ENCODE measurements at regions not wholly inside any gene's neighbourhood (a gene's known extent, or its start where the extent isn't known, plus 50 kb on each side); places are given as distances from the start of the nearest gene placed in this dataset.

DNA sequence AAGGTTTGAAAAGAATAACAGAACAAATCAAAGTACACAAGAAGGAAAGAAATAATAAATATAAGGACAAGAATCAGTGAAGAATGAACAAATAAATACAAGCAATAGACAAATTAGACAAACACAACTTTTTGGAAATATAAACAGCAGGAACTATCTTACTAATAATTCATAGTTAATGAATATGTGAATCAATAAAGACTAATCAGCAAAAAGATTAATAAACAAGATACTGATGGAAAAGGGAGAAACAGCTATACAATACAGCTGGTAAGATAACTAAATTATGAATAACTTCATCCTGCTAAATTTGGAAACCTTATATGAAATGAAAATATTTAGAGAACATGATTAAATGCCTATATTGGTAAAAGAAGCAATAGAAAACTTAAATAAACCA, 193.6 kb upstream of the SPRED2 start:
- Histone ChIP-seq H3K4me2 (replicated peaks; ENCODE audit: low read depth, low read length, poor library complexity, severe bottlenecking) (no peak overlapping the region), H2AFZ (ENCODE audit: insufficient read depth, low read depth, low read length, poor library complexity, severe bottlenecking) (no peak overlapping the region), H3K9me3 (ENCODE audit: control extremely low read depth in 1 of 3, control insufficient read depth in 2 of 3, insufficient read depth in 1 of 3, low read length in 2 of 3) (peaks cover 0 to 4% (median 0%) of the 10 kb centered on the region in 3 donors), H3K27ac (ENCODE audit: low read length in 2 of 2) (no peak overlapping the region), H3K36me3 (replicated peaks in 1 of 2; ENCODE audit: control extremely low read depth in 1 of 2, control insufficient read depth in 1 of 2, extremely low read depth in 1 of 2, insufficient read depth in 2 of 2, low read length in 1 of 2) (no peaks in the 10 kb centered on the region), H3K4me3 (ENCODE audit: control extremely low read depth in 1 of 5, extremely low read depth in 1 of 5, insufficient read depth in 1 of 5, low read depth in 2 of 5, low read length in 4 of 5) (no peak overlapping the region), H3K79me2 (ENCODE audit: control insufficient read depth, insufficient read depth, low read length) (no peaks in the 10 kb centered on the region), H3K27me3 (replicated peaks in 1 of 4; ENCODE audit: control extremely low read depth in 1 of 4, control insufficient read depth in 3 of 4, insufficient read depth in 4 of 4, low read length in 3 of 4) (no peaks in the 10 kb centered on the region), H3K4me1 (ENCODE audit: control insufficient read depth in 2 of 2, insufficient read depth in 2 of 2, low read length in 2 of 2) (peaks cover 13 to 19% of the 10 kb centered on the region in 2 donors), H4K20me1 (ENCODE audit: control insufficient read depth, insufficient read depth, low read length, poor library complexity, severe bottlenecking) (no peaks in the 10 kb centered on the region), H3K9ac (ENCODE audit: low read length) (no peak overlapping the region)
- no peak for TF ChIP-seq EZH2 (IDR thresholded peaks at IDR 0.05; ENCODE audit: borderline replicate concordance, insufficient read depth, low read depth, low read length, poor library complexity, severe bottlenecking)
- TF ChIP-seq, protein P1, sequence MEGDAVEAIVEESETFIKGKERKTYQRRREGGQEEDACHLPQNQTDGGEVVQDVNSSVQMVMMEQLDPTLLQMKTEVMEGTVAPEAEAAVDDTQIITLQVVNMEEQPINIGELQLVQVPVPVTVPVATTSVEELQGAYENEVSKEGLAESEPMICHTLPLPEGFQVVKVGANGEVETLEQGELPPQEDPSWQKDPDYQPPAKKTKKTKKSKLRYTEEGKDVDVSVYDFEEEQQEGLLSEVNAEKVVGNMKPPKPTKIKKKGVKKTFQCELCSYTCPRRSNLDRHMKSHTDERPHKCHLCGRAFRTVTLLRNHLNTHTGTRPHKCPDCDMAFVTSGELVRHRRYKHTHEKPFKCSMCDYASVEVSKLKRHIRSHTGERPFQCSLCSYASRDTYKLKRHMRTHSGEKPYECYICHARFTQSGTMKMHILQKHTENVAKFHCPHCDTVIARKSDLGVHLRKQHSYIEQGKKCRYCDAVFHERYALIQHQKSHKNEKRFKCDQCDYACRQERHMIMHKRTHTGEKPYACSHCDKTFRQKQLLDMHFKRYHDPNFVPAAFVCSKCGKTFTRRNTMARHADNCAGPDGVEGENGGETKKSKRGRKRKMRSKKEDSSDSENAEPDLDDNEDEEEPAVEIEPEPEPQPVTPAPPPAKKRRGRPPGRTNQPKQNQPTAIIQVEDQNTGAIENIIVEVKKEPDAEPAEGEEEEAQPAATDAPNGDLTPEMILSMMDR (IDR thresholded peaks at IDR 0.05): no peak
- POLR2A ChIA-PET: no interaction called here
- Mint-ChIP-seq H3K4me1 (peaks cover 18% of the 10 kb centered on the region), H3K27me3 (peaks cover 12% of the 10 kb centered on the region), H3K9me3 (ENCODE audit: insufficient read depth) (no peaks in the 10 kb centered on the region), H3K27ac (no peak overlapping the region), H3K4me3 (no peak overlapping the region)
- ATAC-seq (ENCODE audit: low read depth) (no peak), DNase-seq (no peak)
- CTCF ChIA-PET: no interaction called here
- intact Hi-C loops (cut with micrococcal nuclease): no loop called here

DNA sequence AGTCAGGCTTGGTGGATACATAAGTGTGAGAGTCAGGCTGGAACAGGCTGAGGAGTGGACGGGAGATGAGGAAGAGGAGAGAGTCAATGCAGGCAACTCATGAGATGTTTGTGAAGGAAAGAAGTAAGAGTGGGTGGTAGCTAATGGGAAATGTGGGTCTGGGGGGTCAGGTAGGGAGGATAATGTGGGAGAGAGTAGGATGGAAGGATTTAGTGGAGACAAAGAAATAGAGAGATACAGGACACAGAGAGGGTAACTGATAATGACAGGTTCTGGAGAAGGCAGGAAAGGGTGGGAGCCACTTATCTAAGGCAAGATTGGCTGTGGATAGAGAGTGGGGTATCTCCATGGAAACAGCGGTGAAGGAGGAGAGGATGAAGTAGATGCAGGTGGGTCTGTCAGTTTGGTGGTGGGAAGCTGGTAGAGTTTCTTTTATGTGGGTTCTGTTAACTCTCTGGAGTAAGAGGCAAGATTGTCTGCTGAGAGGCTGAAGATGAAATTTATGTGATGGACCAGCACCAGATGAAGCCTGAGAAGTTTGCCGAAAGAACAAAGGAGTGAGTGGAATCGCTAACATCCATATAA, 190.6 kb upstream of the SPRED2 start:
- Histone ChIP-seq H3K36me3 (replicated peaks in 1 of 2; ENCODE audit: control extremely low read depth in 1 of 2, control insufficient read depth in 1 of 2, extremely low read depth in 1 of 2, insufficient read depth in 2 of 2, low read length in 1 of 2) (no peaks in the 10 kb centered on the region), H4K20me1 (ENCODE audit: control insufficient read depth, insufficient read depth, low read length, poor library complexity, severe bottlenecking) (no peaks in the 10 kb centered on the region), H3K9ac (ENCODE audit: low read length) (no peak overlapping the region), H2AFZ (ENCODE audit: insufficient read depth, low read depth, low read length, poor library complexity, severe bottlenecking) (peak overlapping the region; percentile 3), H3K27ac (ENCODE audit: low read length in 2 of 2) (no peak overlapping the region), H3K4me1 (ENCODE audit: control insufficient read depth in 2 of 2, insufficient read depth in 2 of 2, low read length in 2 of 2) (peaks cover 13 to 19% of the 10 kb centered on the region in 2 donors), H3K4me2 (replicated peaks; ENCODE audit: low read depth, low read length, poor library complexity, severe bottlenecking) (peak overlapping the region; percentile 9), H3K27me3 (replicated peaks in 1 of 4; ENCODE audit: control extremely low read depth in 1 of 4, control insufficient read depth in 3 of 4, insufficient read depth in 4 of 4, low read length in 3 of 4) (no peaks in the 10 kb centered on the region), H3K9me3 (ENCODE audit: control extremely low read depth in 1 of 3, control insufficient read depth in 2 of 3, insufficient read depth in 1 of 3, low read length in 2 of 3) (peaks cover 0 to 2% (median 0%) of the 10 kb centered on the region in 3 donors), H3K79me2 (ENCODE audit: control insufficient read depth, insufficient read depth, low read length) (no peaks in the 10 kb centered on the region), H3K4me3 (ENCODE audit: control extremely low read depth in 1 of 5, extremely low read depth in 1 of 5, insufficient read depth in 1 of 5, low read depth in 2 of 5, low read length in 4 of 5) (no peak overlapping the region)
- 94% methylated on average over 2 of the region's 4 CpGs for WGBS (ENCODE audit: insufficient coverage)
- Mint-ChIP-seq H3K27me3 (peaks cover 12% of the 10 kb centered on the region), H3K27ac (no peak overlapping the region), H3K4me3 (no peak overlapping the region), H3K9me3 (ENCODE audit: insufficient read depth) (no peaks in the 10 kb centered on the region), H3K4me1 (peaks cover 18% of the 10 kb centered on the region)
- ChIA-PET CTCF (interaction anchor here (1.0 kb wide), 1 partner anchor 17 kb away, joined by 3 read pairs; no protein-coding TSS in a partner anchor), POLR2A (no interaction called here)
- DNase-seq (no peak), ATAC-seq (ENCODE audit: low read depth) (no peak)
- intact Hi-C loops (cut with micrococcal nuclease): no loop called here
- TF ChIP-seq, protein P1 (IDR thresholded peaks at IDR 0.05): no peak
- no peak for TF ChIP-seq EZH2 (IDR thresholded peaks at IDR 0.05; ENCODE audit: borderline replicate concordance, insufficient read depth, low read depth, low read length, poor library complexity, severe bottlenecking)

Measured in B cell (primary cell).